ENCODE measurements at regions not wholly inside any gene's neighbourhood (a gene's known extent, or its start where the extent isn't known, plus 50 kb on each side); places are given as distances from the start of the nearest gene placed in this dataset.

DNA sequence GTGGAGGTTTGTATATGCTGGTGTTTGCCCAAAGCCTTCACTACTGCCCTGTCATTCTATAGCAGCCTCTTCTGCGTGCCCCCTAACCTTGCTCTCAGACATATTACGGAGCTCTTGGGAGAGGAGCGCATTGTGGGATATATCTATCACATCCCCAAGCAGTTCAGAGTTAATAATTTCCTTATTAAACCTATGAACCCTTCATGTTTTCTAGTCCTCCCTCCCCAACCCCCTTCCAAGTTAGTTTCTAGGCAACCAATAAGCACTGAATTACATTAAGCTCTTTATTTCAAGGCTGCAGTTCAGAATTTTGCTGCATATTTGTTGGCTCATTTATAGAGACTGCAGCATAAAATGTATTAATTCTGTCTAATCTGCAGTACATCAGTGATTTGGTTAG is 57.3 kb upstream of the GRM7 start:
- TF ChIP-seq, protein P1, sequence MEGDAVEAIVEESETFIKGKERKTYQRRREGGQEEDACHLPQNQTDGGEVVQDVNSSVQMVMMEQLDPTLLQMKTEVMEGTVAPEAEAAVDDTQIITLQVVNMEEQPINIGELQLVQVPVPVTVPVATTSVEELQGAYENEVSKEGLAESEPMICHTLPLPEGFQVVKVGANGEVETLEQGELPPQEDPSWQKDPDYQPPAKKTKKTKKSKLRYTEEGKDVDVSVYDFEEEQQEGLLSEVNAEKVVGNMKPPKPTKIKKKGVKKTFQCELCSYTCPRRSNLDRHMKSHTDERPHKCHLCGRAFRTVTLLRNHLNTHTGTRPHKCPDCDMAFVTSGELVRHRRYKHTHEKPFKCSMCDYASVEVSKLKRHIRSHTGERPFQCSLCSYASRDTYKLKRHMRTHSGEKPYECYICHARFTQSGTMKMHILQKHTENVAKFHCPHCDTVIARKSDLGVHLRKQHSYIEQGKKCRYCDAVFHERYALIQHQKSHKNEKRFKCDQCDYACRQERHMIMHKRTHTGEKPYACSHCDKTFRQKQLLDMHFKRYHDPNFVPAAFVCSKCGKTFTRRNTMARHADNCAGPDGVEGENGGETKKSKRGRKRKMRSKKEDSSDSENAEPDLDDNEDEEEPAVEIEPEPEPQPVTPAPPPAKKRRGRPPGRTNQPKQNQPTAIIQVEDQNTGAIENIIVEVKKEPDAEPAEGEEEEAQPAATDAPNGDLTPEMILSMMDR (IDR thresholded peaks at IDR 0.05; ENCODE audit: insufficient read depth, low read length, poor library complexity, severe bottlenecking), result no peak
- no peak for TF ChIP-seq EZH2phosphoT487 (conservative IDR thresholded peaks at IDR 0.05; ENCODE audit: low read length)

DNA sequence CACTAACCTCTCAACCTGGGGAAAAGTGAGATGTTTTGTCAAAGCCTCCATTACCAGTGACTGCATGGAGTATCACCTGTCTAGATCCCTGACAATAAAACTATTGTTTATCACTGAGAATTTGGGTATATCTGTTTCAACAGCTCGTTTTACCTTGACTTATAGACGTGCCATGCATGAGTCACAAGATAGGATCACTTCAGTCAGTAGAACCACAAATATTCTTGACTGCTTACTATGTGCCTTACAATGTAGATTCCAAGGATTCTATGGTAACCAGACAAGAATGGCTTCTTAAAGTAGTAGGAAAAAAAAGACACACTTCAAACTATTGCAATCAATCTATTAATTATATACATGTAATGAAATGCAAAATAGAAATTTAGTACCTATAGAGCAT is 55.7 kb upstream of the GRM7 start:
- Histone ChIP-seq H3K9ac (ENCODE audit: low read length) (no peak overlapping the region), H3K4me2 (ENCODE audit: low read depth, low read length, poor library complexity, severe bottlenecking) (no peak overlapping the region), H2AFZ (ENCODE audit: low read depth, low read length, severe bottlenecking) (no peak overlapping the region), H3K79me2 (ENCODE audit: insufficient read depth, low read length) (no peaks in the 10 kb centered on the region), H3K27ac (ENCODE audit: low read depth, low read length) (no peak overlapping the region), H3K9me2 (replicated peaks; ENCODE audit: insufficient read depth, low read length) (no peaks in the 10 kb centered on the region), H3F3A (ENCODE audit: insufficient read depth) (no peaks in the 10 kb centered on the region), H3K4me3 (ENCODE audit: insufficient read depth, low read length, poor library complexity, severe bottlenecking) (no peak overlapping the region), H3K9me3 (ENCODE audit: insufficient read depth, low read length) (no peaks in the 10 kb centered on the region), H3K27me3 (ENCODE audit: low read length) (no peaks in the 10 kb centered on the region), H4K20me1 (ENCODE audit: low read depth, low read length) (no peaks in the 10 kb centered on the region), H3K36me3 (ENCODE audit: low read length) (no peaks in the 10 kb centered on the region)
- TF ChIP-seq, protein P1 (IDR thresholded peaks at IDR 0.05; ENCODE audit: insufficient read depth, low read length, poor library complexity, severe bottlenecking), result no peak
- TF ChIP-seq EZH2phosphoT487 (conservative IDR thresholded peaks at IDR 0.05; ENCODE audit: low read length), result no peak

More for the DNA sequence above, 57.3 kb upstream of the GRM7 start:
- Histone ChIP-seq H3K9me2 (replicated peaks; ENCODE audit: insufficient read depth, low read length) (no peaks in the 10 kb centered on the region), H3K9me3 (ENCODE audit: insufficient read depth, low read length) (no peaks in the 10 kb centered on the region), H4K20me1 (ENCODE audit: low read depth, low read length) (no peaks in the 10 kb centered on the region), H3K27me3 (ENCODE audit: low read length) (no peaks in the 10 kb centered on the region), H3K36me3 (ENCODE audit: low read length) (no peaks in the 10 kb centered on the region), H3F3A (ENCODE audit: insufficient read depth) (no peaks in the 10 kb centered on the region), H3K79me2 (ENCODE audit: insufficient read depth, low read length) (no peaks in the 10 kb centered on the region), H3K27ac (ENCODE audit: low read depth, low read length) (no peak overlapping the region), H3K4me3 (ENCODE audit: insufficient read depth, low read length, poor library complexity, severe bottlenecking) (no peak overlapping the region), H2AFZ (ENCODE audit: low read depth, low read length, severe bottlenecking) (no peak overlapping the region), H3K9ac (ENCODE audit: low read length) (no peak overlapping the region), H3K4me2 (ENCODE audit: low read depth, low read length, poor library complexity, severe bottlenecking) (no peak overlapping the region)

DNA sequence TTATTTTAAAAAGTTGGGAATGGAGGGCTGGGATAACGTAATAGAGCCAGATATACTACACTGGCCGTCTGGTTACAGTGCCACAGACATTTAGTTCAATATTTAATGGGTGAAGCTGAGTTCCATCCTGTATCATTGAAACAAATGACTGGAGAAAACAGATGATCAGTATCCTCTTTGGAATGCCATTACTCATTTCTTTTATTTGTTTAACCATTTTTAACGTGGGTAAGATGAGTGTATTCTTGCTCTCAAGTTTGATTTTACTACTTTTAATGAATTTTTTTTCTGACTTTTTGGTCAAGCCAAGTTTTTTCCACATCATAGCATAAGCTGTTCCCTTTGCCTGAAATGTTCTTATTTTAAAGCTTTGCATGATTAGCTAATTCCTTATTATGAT is 53.9 kb upstream of the GRM7 start:
- Histone ChIP-seq H3K4me2 (ENCODE audit: low read depth, low read length, poor library complexity, severe bottlenecking) (no peak overlapping the region), H3F3A (ENCODE audit: insufficient read depth) (no peaks in the 10 kb centered on the region), H3K36me3 (ENCODE audit: low read length) (no peaks in the 10 kb centered on the region), H3K79me2 (ENCODE audit: insufficient read depth, low read length) (no peaks in the 10 kb centered on the region), H3K9ac (ENCODE audit: low read length) (no peak overlapping the region), H3K9me2 (replicated peaks; ENCODE audit: insufficient read depth, low read length) (no peaks in the 10 kb centered on the region), H3K4me3 (ENCODE audit: insufficient read depth, low read length, poor library complexity, severe bottlenecking) (no peak overlapping the region), H4K20me1 (ENCODE audit: low read depth, low read length) (no peaks in the 10 kb centered on the region), H3K27ac (ENCODE audit: low read depth, low read length) (no peak overlapping the region), H2AFZ (ENCODE audit: low read depth, low read length, severe bottlenecking) (no peak overlapping the region), H3K9me3 (ENCODE audit: insufficient read depth, low read length) (no peaks in the 10 kb centered on the region), H3K27me3 (ENCODE audit: low read length) (no peaks in the 10 kb centered on the region)
- no peak for TF ChIP-seq EZH2phosphoT487 (conservative IDR thresholded peaks at IDR 0.05; ENCODE audit: low read length)
- TF ChIP-seq, protein P1 (IDR thresholded peaks at IDR 0.05; ENCODE audit: insufficient read depth, low read length, poor library complexity, severe bottlenecking), result no peak
